ENCODE measurements at regions not wholly inside any gene's neighbourhood (a gene's known extent, or its start where the extent isn't known, plus 50 kb on each side); places are given as distances from the start of the nearest gene placed in this dataset.

DNA sequence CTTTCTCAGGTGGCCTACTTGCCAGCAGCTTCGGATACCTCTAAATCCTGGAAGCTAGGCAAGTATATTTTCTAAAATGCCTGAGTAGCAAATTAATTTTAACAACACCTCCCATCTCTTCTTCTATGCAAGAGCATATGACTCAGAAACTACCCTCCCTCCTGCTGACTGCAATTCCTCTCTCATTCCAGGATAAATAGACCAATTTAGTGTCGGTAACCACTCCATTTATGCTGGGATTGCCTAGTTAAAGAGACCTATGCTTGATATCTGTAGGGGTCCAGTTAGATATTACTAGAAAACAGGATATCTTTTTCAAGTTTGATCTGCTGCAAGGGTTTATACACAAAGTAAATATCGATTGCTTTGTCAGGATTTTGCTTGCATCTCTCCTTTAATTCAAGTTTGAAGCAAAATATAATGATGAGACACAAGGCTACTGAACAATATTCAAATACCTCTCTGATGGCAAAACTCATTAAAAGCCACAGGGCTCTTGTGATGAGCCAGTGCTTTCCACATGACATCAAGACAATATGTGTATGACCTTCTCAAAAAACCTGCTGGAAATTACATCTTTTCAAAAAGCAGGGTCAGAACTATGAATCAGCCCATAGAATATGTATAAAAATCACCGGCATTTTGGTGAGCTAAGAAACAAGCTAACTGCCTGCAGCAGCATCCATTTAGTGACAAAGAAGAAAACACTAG lies 491.6 kb upstream of the NECTIN3 start:
- Histone ChIP-seq H3K4me3 (no peak overlapping the region), H3K4me1 (replicated peaks in 1 of 2; ENCODE audit: control insufficient read depth in 2 of 2, insufficient read depth in 2 of 2, low read length in 2 of 2) (no peaks in the 10 kb centered on the region), H3K4me2 (ENCODE audit: insufficient read depth, low read length) (no peak overlapping the region), H4K20me1 (replicated peaks; ENCODE audit: control insufficient read depth, insufficient read depth, low read length) (no peaks in the 10 kb centered on the region), H3K36me3 (ENCODE audit: control insufficient read depth, insufficient read depth, low read length) (no peaks in the 10 kb centered on the region), H3K9ac (ENCODE audit: insufficient read depth in 1 of 2, low read depth in 2 of 2, low read length in 2 of 2) (no peak overlapping the region), H3K27me3 (ENCODE audit: control insufficient read depth in 2 of 2, insufficient read depth in 2 of 2, low read length in 2 of 2) (no peaks in the 10 kb centered on the region), H3K79me2 (ENCODE audit: control insufficient read depth, insufficient read depth, low read length) (no peaks in the 10 kb centered on the region), H3K27ac (ENCODE audit: extremely low read depth, low read depth, low read length) (no peak overlapping the region), H3K9me1 (ENCODE audit: control insufficient read depth, insufficient read depth, low read length) (no peaks in the 10 kb centered on the region), H2AFZ (ENCODE audit: low read depth, low read length) (no peak overlapping the region), H3K9me3 (replicated peaks; ENCODE audit: control insufficient read depth, insufficient read depth, low read depth, low read length) (no peaks in the 10 kb centered on the region)
- WGBS (ENCODE audit: insufficient coverage, low coverage, missing lambda C conversion rate), result 85% methylated on average over 4 of the region's 4 CpGs
- TF ChIP-seq, protein P1, sequence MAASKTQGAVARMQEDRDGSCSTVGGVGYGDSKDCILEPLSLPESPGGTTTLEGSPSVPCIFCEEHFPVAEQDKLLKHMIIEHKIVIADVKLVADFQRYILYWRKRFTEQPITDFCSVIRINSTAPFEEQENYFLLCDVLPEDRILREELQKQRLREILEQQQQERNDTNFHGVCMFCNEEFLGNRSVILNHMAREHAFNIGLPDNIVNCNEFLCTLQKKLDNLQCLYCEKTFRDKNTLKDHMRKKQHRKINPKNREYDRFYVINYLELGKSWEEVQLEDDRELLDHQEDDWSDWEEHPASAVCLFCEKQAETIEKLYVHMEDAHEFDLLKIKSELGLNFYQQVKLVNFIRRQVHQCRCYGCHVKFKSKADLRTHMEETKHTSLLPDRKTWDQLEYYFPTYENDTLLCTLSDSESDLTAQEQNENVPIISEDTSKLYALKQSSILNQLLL (CRISPR knock-in tag; IDR thresholded peaks at IDR 0.05; ENCODE audit: borderline replicate concordance), result no peak
- TF ChIP-seq SIN3A (IDR thresholded peaks at IDR 0.05; ENCODE audit: borderline replicate concordance in 2 of 2, control insufficient read depth in 1 of 2, low read depth in 2 of 2, low read length in 2 of 2) (no peak), POLR2G (IDR thresholded peaks at IDR 0.05; ENCODE audit: low read depth, low read length) (no peak), ZNF584 (CRISPR knock-in tag; IDR thresholded peaks at IDR 0.05; ENCODE audit: low read depth) (no peak), RAD21 (CRISPR knock-in tag; conservative IDR thresholded peaks at IDR 0.05 in 1 of 2, IDR thresholded peaks at IDR 0.05 in 1 of 2) (no peak), ZNF764 (CRISPR knock-in tag; IDR thresholded peaks at IDR 0.05; ENCODE audit: low read depth) (no peak), CBX8 (IDR thresholded peaks at IDR 0.05; ENCODE audit: borderline replicate concordance, extremely low read depth, low read depth, low read length, poor library complexity, severe bottlenecking) (no peak), KAT8 (IDR thresholded peaks at IDR 0.05; ENCODE audit: low read depth) (no peak)
- TF ChIP-seq, protein P2, sequence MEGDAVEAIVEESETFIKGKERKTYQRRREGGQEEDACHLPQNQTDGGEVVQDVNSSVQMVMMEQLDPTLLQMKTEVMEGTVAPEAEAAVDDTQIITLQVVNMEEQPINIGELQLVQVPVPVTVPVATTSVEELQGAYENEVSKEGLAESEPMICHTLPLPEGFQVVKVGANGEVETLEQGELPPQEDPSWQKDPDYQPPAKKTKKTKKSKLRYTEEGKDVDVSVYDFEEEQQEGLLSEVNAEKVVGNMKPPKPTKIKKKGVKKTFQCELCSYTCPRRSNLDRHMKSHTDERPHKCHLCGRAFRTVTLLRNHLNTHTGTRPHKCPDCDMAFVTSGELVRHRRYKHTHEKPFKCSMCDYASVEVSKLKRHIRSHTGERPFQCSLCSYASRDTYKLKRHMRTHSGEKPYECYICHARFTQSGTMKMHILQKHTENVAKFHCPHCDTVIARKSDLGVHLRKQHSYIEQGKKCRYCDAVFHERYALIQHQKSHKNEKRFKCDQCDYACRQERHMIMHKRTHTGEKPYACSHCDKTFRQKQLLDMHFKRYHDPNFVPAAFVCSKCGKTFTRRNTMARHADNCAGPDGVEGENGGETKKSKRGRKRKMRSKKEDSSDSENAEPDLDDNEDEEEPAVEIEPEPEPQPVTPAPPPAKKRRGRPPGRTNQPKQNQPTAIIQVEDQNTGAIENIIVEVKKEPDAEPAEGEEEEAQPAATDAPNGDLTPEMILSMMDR (IDR thresholded peaks at IDR 0.05 in 2 of 3, conservative IDR thresholded peaks at IDR 0.05 in 1 of 3; ENCODE audit: insufficient read depth in 2 of 3, low read depth in 1 of 3, low read length in 3 of 3), result no peak
- in situ Hi-C loops (cut with MboI), result no loop called here
- POLR2A ChIA-PET, result no interaction called here
- FAIRE-seq, result no peak
- intact Hi-C loops (cut with micrococcal nuclease), result no loop called here
- CTCF ChIA-PET (ENCODE audit: low intra/inter-chr PET ratio), result no interaction called here
- BruUV-seq (replicated peaks), result no TSS peak
- no peak for ATAC-seq
- no peak for DNase-seq (ENCODE audit: extremely low read depth in 1 of 4, low spot score in 3 of 4)

Data from K562 (cell line).